OCI-LY7 (cell line): ENCODE measurements at regions not wholly inside any gene's neighbourhood (a gene's known extent, or its start where the extent isn't known, plus 50 kb on each side); places are given as distances from the start of the nearest gene placed in this dataset. TPM values are rescaled to one million over a fixed set of nuclear protein-coding genes. Genes with fewer than 3 reads are reported as not detected.

ENCODE experiments used
- BruUV-seq: library from RNA; stranded (reverse); fragments of 400-500 nt; replicated peaks from 2 replicates; lab custom pipeline; 2021; lab: Mats Ljungman, UMichigan
- CTCF ChIA-PET: fragments of 300-600 bp; sonication (Branson Sonifier 250); formaldehyde crosslinking; loops from one replicate; lab custom pipeline; 2022; ENCODE audit warnings: antibody characterized with exemption; ENCODE audit not compliant: unreplicated experiment; lab: Charles Lee
- POLR2A ChIA-PET: fragments of 300-600 bp; sonication (Branson Sonifier 250); formaldehyde crosslinking; loops from one replicate; lab custom pipeline; 2022; ENCODE audit warnings: antibody characterized with exemption; lab: Charles Lee
- DNase-seq: peaks from one replicate; pipeline ENCODE4 v3.0.0-alpha.2; 2015; ENCODE audit warnings: low spot score
- H2AFZ ChIP-seq: fragments of 200-600 bp; sonication (generic), shearing (Covaris generic); 2 replicates; pipeline ENCODE4 v1.6.1; 2014; ENCODE audit warnings: mild to moderate bottlenecking, antibody characterized with exemption, low read length, moderate library complexity
- H3K27ac ChIP-seq: fragments of 200-600 bp; sonication (generic); 2 replicates; pipeline ENCODE4 v1.5.1; 2014; ENCODE audit warnings: mixed run types, low read depth, mild to moderate bottlenecking, moderate library complexity, low read length, inconsistent platforms; ENCODE audit not compliant: poor library complexity, severe bottlenecking
- H3K36me3 ChIP-seq: fragments of 200-600 bp; sonication (generic); 2 replicates; pipeline ENCODE4 v1.6.1; 2014; ENCODE audit warnings: mild to moderate bottlenecking, antibody characterized with exemption, low read length, moderate library complexity, mixed read lengths; ENCODE audit not compliant: insufficient read depth
- H3K4me1 ChIP-seq: fragments of 200-600 bp; sonication (generic); 2 replicates; pipeline ENCODE4 v1.5.1; 2014; ENCODE audit warnings: mild to moderate bottlenecking, low read length; ENCODE audit not compliant: insufficient read depth, poor library complexity, severe bottlenecking
- H3K4me2 ChIP-seq: fragments of 200-600 bp; sonication (generic); 2 replicates; pipeline ENCODE4 v1.6.1; 2014; ENCODE audit warnings: mild to moderate bottlenecking, low read length
- H3K4me3 ChIP-seq: fragments of 200-600 bp; sonication (generic); 2 replicates; pipeline ENCODE4 v1.5.1; 2014; ENCODE audit warnings: mild to moderate bottlenecking, low read depth, low read length; ENCODE audit not compliant: poor library complexity, severe bottlenecking
- H3K79me2 ChIP-seq: fragments of 200-600 bp; sonication (generic); 2 replicates; pipeline ENCODE4 v1.6.1; 2016; ENCODE audit warnings: low read depth, mild to moderate bottlenecking, low read length, moderate library complexity, mixed read lengths; ENCODE audit not compliant: insufficient read depth
- H3K9me2 ChIP-seq: fragments of 200-600 bp; sonication (generic); 2 replicates; pipeline ENCODE4 v1.6.1; 2016; ENCODE audit warnings: mild to moderate bottlenecking, low read length, mixed read lengths; ENCODE audit not compliant: insufficient read depth
- H3K9me3 ChIP-seq: fragments of 200-600 bp; sonication (generic); 2 replicates; pipeline ENCODE4 v1.6.1; 2014; ENCODE audit warnings: mild to moderate bottlenecking, mixed run types, low read length, mixed read lengths
- H4K20me1 ChIP-seq: fragments of 200-600 bp; sonication (generic); 2 replicates; pipeline ENCODE4 v1.6.1; 2014; ENCODE audit warnings: mild to moderate bottlenecking, antibody characterized with exemption, low read length, moderate library complexity, mixed read lengths; ENCODE audit not compliant: insufficient read depth
- CTCF ChIP-seq: fragments of 200-600 bp; sonication (generic); conservative IDR thresholded peaks from 2 replicates; pipeline ENCODE4 v1.5.1; 2014; ENCODE audit warnings: mild to moderate bottlenecking, antibody characterized with exemption, low read length, moderate library complexity, mixed read lengths
- EZH2phosphoT487 ChIP-seq: fragments of 200-600 bp; sonication (generic); IDR thresholded peaks from 2 replicates; pipeline ENCODE4 v1.6.1; 2018; ENCODE audit warnings: low read depth, borderline replicate concordance, mild to moderate bottlenecking, mixed run types, antibody characterized with exemption, low read length, moderate library complexity, mixed read lengths
- intact Hi-C: fragments of 100-400 bp; cut with micrococcal nuclease; formaldehyde crosslinking; loops from one replicate; pipeline ENCODE4 v1.10.0; 2022; ENCODE audit not compliant: unreplicated experiment
- microRNA-seq: library from miRNA; unstranded; fragments of <30 nt; microRNA quantifications from one replicate; pipeline ENCODE4 v1.2.0, GENCODE V29; 2022; ENCODE audit warnings: borderline replicate concordance
- small RNA-seq: library from RNA; depleted of rRNA; stranded (forward); fragments of <200 nt; gene quantifications from one replicate; pipeline ENCODE3, GENCODE V24; 2014

GRCh38 chr18:28236487-28236886 is 59.6 kb upstream of the CDH2 start:
- no peak overlapping the region for H3K4me3 ChIP-seq
- no peaks in the 10 kb centered on the region for H3K36me3 ChIP-seq
- no peaks in the 10 kb centered on the region for H3K9me2 ChIP-seq
- no TSS peak for BruUV-seq
- no peak for DNase-seq
- H3K27ac ChIP-seq = no peak overlapping the region
- intact Hi-C loops = no loop called here
- H3K4me2 ChIP-seq = no peak overlapping the region
- H3K4me1 ChIP-seq = no peaks in the 10 kb centered on the region
- H2AFZ ChIP-seq = no peak overlapping the region
- no peaks in the 10 kb centered on the region for H3K79me2 ChIP-seq
- H3K9me3 ChIP-seq = no peaks in the 10 kb centered on the region
- H4K20me1 ChIP-seq = no peaks in the 10 kb centered on the region
- ChIA-PET POLR2A (interaction anchor here (0.6 kb wide), 1 partner anchor 882 kb away, joined by 4 read pairs; no protein-coding TSS in a partner anchor), CTCF (no interaction called here)
- TF ChIP-seq EZH2phosphoT487 (no peak), CTCF (no peak)

Small RNAs in the stretch of these regions (microRNA-seq; reads per million reads assigned to microRNA genes)
- not detected for gene MIR302F

Small RNAs in the stretch of these regions (small RNA-seq; reads per million reads assigned to genes)
- not detected for gene AC023932.1
- not detected for gene AC105245.1
- not detected for gene RNU6-408P
